Sigmoid colon (tissue), 4 donors: ENCODE measurements at regions not wholly inside any gene's neighbourhood (a gene's known extent, or its start where the extent isn't known, plus 50 kb on each side); places are given as distances from the start of the nearest gene placed in this dataset.

Experiments
- EP300 ChIP-seq, 4 donors: sonication (generic); formaldehyde crosslinking; IDR thresholded peaks; one replicate each; pipeline ENCODE4 v1.6.1; 2017; ENCODE audit warnings: antibody characterized with exemption in 4 of 4
- TF ChIP-seq, protein P1 (sequence below), 4 experiments: fragments of 450-650 bp in 3 of 4; fragments of 200-600 bp in 1 of 4; IDR thresholded peaks; one replicate each; pipeline ENCODE4 v1.5.1; 2016 to 2019; ENCODE audit warnings: antibody characterized with exemption in 4 of 4, mild to moderate bottlenecking in 3 of 4, moderate library complexity in 2 of 4

DNA sequence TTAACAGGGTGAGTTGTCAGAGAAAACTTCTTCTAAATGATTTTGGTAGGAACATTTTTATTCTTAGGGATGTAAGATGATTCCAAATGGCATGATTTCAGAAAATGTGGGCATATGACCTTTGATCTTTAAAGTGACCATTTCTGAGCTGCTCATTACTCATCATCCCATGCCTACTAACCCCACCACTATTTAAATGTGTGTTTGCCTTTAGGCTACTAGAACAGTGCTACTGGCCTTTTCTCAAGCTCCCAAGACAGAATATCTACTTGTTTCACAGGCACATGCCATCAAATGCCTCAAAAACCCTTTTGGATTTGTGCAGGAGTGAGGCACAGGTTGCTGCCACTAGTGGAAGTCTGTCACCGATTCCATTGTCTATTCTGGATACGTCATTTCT is 428.2 kb downstream of the ADAM29 start:
- no peak for TF ChIP-seq EP300 (IDR thresholded peaks at IDR 0.05)
- TF ChIP-seq, protein P1, sequence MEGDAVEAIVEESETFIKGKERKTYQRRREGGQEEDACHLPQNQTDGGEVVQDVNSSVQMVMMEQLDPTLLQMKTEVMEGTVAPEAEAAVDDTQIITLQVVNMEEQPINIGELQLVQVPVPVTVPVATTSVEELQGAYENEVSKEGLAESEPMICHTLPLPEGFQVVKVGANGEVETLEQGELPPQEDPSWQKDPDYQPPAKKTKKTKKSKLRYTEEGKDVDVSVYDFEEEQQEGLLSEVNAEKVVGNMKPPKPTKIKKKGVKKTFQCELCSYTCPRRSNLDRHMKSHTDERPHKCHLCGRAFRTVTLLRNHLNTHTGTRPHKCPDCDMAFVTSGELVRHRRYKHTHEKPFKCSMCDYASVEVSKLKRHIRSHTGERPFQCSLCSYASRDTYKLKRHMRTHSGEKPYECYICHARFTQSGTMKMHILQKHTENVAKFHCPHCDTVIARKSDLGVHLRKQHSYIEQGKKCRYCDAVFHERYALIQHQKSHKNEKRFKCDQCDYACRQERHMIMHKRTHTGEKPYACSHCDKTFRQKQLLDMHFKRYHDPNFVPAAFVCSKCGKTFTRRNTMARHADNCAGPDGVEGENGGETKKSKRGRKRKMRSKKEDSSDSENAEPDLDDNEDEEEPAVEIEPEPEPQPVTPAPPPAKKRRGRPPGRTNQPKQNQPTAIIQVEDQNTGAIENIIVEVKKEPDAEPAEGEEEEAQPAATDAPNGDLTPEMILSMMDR (IDR thresholded peaks at IDR 0.05): no peak
